GM19397 (cell line): ENCODE measurements at regions not wholly inside any gene's neighbourhood (a gene's known extent, or its start where the extent isn't known, plus 50 kb on each side); places are given as distances from the start of the nearest gene placed in this dataset.

ENCODE experiments used
- ATAC-seq: cut with Tn5 transposase; IDR thresholded peaks from one replicate; pipeline ENCODE4 v1.9.1; 2021; ENCODE audit warnings: mild to moderate bottlenecking, moderate library complexity; ENCODE audit not compliant: unreplicated experiment

DNA sequence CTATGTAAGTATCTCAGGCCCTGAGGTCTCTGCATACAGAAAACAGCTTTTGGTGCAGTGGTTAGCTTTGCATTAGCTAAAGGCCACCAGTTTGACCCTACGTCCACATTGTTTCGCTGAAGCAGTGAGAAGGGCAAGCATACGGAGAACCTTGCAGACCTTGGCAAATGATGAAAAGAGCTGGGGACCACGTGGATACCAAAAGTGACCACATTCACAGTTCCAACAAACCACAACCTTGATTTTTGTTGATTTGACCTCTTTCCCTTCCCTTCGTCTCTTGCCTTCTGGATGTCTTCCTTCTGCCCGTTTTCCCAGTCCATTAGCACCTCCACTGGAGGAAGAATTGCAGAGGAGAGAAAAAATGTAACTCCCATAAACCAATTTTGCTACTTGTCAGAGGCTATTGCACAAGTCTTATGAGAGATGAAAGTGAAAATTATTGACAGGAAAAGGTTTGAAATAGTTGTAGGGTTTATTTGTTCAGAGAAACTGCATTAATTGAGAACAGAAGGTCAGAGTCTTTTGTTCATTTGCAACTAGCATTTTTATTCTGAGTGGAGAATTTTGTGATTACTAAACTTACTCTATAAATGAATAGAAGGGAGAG lies 293.9 kb upstream of the HTR2A start:
- no peak for ATAC-seq

DNA sequence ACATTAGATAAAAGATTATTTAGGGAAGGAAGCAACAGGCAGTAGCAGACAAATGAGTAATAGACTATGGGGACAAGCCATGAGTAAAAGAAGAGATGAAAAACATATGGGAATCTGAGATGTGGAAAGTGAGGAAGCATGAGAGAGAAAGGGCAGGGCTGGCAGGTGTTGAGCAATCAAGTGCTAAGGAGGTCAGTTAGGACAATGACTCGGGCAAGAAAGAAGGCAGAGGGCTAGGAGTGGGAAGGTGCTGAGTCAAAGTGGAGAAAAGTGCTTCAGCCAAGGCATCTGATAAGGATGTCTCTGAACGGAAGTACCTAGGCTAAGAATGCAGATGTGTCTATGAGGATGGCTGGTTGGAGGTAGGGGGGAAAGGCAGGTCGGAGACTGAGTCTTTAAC lies 291.9 kb upstream of the HTR2A start:
- no peak for ATAC-seq

DNA sequence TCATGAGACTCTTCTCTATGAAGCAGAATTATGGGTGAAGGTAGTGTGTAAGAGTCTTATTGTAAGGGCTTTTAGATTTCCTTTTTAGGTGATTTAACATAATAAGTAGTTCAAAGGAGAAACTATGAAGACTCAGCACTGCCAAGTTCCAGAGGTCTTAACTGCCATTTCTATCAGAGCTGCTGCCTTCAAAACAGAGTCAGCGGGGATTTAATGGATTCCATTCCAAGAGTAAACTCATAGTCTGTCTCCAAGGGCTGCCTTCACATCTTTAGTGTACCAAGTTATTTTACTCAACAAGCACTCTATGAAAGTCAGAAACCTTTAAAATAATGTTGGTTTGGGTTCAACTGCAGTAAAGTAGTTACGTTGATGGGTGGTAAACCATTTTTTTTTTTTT lies 289.6 kb upstream of the HTR2A start:
- ATAC-seq = no peak

DNA sequence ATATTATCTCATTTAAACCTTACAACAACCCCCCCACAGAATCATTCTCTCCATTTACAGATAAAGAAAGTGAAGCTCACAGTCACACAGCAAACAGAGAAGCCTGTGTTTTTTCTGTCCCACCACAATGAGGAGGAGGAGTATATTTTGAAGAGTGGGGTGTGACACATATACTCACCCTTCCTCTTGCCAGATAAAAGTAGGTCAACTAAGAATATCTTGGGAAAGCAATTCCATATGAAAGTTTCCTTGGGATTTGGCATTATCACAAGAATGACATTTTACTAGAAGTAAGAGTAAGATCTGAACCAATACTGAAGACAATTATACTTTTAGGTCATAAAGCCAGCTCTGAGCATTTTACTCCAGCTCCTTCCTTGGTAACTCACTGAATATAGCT lies 287.5 kb upstream of the HTR2A start:
- ATAC-seq = no peak

DNA sequence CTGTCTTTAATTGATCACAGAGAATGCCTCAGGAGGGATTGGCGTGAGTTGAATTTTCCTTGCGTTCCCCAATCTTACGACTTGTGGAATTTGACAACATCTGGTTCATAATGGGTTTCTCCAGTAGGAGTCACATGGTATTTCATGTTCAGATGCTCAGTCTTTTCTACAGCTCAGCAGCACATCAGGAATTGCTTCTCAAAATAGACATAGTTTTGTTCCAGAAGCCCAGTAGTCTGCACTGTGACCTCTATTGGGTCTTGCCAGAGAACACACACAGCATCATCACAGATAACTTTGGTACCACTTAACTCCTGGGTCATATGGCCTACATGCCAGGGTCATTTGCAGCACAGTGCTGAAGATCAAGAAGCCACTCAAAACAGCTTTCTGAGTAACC lies 282.5 kb upstream of the HTR2A start:
- no peak for ATAC-seq

DNA sequence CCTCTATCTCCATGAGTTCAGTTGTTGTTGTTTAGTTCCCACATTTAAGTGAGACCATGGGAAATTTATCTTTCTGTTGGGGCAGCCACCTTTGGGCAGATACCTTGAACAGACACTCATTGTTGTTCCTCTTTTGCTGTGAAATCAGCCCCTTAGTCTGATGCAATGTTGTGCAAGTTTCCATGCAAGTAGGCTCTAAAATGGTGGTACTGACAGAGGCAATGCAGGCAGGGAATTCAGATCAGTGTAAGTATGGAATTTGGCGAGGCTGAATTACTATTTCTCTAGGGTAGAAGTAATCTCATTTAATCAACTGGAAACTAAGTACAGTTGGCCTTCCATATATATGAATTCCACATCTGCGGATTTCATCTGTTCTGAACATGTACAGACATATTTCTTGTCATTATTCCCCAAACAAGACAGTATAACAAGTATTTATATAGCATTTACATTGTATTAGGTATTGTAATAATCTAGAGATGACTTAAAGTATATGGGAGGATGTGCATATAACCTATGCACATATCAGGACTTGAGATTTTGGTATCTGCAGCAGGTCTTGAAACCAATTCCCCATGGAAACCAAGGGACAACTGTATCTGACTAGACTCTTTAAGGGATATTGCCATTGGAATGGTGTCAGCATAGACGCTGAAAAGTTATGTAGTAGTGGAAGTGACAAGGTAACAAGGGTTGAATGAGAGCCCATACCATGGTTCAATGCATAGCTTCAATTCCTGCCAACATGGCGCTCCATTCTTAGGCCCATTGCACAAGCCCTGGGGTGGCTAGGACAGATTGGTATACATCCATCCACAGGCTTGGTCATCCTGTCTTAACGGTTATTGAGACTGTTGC lies 281.5 kb upstream of the HTR2A start:
- ATAC-seq = no peak

DNA sequence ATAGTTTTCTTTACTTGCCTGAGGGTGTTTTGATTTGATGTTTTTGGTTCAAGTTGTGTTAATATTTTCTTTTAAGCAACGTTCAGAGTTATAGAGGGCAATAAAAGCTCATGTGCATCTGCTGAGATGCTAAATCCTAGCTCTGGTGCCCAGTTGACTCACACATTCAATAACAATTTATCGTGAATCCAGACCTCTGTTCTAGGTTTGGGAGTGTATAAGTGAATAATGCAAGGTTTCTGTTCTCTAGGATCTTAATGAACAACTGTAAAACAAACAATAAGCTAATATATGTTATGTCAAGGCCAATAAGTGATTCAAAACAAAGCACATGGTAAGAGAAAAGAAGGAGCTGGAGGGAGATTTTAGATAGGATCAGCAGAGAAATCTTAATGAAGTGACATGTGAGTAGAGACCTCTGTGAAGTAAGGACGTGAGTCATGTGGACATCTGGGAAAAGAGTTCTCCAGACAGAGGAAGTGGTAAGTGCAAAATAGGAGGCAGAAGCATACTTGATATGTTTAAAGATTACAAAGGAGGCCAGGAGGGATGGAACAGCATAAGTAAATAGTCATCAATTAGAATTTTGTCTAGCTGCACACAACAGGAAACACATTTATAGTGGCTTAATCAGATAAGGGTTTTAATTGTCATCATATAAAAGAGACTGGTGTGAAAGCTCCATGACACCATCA lies 278.5 kb upstream of the HTR2A start:
- no peak for ATAC-seq

DNA sequence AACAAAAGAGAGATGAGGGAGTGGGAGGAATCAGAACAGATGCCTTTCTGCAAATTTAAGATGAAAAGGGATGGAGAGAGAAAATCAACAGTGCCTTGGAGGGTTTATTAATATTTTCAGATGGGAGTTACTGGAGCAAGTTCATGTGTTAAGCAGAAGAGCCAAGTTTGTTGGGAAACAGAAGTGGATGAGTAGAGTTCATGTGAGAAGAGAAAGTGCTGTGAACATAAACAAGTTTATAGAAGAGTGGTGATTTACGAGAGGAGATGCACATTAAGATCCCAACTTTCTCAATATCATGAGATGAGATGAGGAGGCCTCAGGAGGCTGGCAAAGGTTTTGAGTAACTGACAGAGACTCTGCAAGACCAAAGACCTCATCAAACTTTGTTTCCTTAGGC lies 274.1 kb upstream of the HTR2A start:
- no peak for ATAC-seq

DNA sequence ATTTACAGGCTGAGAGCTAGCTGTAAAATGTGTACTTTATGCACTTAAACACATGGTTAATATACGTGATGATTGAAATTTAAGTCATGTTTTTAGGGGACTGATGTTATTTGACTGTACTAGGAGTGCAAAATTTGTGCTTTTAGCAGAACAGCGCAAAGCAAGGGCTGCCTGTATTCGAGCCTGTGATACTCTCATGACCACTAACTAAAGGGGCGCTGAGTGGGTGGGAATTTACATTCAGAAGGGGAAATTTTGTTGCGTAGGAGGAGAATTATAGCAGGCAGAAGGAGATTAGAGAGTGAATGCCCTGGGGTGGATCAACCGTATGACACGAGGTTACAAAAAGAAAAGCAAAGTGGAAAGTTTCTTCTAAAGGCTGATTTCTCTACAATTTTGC lies 271.8 kb upstream of the HTR2A start:
- no peak for ATAC-seq

DNA sequence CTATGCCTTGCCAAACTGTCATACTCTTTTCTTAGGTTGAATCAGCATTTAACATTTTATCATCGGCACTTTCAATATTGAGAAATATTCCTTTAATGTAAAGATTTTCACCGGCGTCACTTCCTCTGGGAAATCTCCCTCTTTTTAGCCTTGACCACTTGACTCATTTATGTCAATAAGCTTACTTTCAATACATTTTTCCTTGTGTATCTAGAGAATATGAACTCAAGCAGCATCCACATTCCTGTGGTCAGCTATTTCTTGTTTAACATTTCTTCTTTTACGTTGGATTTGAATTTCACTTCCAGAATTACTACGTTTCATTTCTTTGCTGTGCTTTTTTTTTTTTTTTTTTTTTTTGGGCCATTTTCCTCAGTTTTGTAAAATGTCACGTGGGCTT lies 271.2 kb upstream of the HTR2A start:
- no peak for ATAC-seq

DNA sequence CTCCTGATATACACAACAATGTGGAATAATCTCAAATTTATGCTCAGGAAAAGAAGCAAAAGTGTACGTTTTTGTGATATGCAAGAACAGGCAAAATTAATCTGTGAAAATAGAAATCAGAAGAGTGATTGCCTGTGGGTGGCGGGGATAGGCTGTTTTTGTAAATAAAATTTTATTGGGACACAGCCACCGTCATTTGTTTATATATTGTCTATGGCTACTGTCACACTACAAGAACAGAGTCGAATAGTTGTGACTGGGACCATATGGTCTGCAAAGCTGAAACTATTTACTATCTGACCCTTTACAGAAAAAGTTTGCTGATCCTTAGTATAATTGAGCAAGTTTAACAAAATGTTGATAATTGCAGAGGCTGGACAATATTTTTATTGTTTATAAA lies 269.5 kb upstream of the HTR2A start:
- no peak for ATAC-seq

DNA sequence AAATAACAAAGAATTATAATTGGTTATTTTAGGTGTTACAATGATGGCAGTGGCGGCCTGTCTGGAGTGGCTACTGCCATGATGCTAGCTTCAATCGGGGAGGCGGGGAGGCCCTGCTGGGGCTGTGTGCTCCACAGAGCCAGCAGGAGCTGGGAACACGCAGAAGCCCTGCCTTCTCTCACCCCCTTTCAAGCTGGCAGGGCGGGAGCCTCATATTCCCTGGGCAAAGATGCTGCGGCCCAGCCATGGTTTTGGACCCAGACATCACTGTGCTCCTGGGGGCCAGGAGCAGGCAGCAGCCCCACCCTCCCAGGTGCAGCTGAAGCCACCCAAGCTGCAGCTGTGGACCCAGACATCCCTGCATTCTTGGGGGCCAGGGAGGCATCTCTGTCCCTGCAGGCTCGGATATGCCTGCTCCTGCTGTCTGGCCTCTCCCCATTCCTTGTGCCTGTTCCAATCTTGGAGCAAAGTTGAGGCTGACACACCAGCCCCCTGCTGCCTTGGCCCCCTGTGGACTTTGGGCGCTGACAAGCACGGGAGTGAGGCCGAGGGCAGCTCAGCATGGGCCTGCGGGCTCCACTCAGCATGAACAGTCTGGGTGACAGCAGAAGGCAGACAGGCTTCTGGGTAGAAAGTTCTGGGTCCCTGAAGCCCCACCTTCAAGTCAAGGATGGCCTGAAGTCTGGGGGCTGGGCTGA lies 263.1 kb upstream of the HTR2A start:
- ATAC-seq = no peak

DNA sequence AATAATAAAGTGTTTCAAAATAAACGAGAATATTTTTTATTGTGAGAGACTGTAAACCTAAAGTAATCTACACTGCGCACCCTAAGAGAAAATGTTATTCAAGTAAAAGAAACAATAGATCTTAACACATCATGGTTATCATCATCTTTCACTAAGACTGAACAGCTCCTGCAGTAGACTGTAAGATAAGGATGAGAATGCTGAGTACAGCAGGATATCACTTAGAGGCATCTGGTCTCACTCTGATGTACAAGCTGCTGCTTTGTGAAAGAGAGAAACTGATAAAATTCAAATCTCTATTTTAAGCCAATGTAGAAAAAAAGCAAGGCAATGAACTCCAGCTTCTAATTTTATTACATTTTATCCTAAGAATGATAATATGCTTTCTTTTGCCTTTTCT lies 261.7 kb upstream of the HTR2A start:
- no peak for ATAC-seq

DNA sequence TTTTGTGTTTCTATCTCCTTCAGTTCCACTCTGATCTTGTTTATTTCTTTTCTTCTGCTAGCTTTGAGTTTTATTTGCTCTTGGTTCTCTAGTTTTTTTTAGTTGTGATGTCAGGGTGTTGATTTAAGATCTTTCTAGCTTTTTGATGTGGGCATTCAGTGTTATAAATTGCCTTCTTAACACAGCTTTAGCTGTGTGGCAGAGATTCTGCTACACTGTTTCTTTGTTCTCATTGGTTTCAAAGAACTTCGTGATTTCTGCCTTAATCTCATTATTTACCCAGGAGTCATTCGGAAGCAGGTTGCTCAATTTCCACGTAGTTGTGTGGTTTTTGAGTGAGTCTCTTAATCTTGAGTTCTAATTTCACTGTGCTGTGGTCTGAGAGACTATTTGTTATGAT lies 251.7 kb upstream of the HTR2A start:
- ATAC-seq = no peak

DNA sequence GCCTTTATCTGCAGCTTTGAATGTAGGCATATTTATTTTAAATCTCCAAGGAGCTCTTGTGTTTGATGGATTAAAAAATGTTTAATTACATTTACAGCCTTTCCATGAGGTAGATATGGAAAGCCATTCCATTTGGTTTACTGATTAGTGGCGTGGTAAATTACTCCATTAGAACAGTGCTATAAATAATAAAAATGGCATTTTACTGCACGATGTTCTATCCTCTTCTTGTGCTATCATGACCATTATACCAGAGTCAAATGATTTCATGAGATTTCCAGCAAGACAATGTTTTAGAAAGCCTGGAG lies 250.9 kb upstream of the HTR2A start:
- no peak for ATAC-seq

DNA sequence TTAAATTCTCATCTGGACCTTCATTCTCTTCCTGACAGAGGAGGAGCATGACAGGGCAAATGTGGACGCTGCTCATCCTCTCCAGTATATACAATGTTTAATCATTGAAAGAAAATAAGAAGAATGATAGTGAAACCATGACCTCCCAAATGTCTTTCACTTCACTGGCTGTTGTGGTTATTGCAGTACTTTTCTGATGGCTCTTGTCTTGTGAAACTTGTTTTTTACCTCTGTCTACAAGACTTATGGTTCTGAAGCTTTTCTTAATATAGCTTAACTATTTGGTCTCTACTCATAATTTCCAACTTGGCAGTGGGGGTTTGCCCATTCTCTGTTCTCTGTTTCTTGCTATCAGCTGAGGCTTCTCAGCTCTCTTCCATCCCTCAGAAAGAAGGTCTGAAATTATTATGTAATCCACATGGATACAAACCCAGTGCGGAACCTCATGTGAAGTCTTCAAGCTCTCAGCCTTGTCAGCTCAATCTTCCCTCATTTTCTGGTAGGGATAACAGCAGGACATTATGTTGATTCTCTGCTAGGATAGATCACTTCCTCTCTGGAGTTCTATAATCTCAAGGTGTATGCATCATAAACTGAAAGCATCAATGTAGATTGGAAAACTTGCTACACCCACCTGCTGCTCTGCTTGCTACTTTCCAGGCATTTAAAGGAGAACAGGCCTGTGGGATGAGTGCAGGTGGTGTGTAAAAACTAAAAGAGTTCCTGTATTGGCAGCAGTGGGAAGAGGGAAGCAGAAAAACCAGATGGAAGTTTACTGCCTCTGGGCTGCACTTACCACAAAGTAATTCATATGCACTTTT lies 250.3 kb upstream of the HTR2A start:
- peak; percentile 94 for ATAC-seq

DNA sequence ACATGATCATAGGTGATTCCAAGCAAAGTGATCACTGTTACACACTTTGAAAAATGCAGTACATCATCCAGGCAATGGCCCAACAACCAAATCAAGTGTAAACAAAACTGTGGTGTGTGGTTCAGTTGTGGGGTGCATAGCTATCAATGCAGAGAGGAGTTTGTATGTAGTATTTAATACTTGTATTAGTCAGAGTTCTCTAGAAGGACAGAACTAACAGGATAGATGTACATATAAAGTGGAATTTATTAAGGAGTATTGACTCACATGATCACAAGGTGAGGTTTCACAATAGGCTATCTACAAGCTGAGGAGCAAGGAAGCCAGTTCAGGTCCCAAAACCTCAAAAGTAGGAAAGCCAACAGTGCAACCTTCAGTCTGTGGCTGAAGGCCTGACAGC lies 249.3 kb upstream of the HTR2A start:
- no peak for ATAC-seq

DNA sequence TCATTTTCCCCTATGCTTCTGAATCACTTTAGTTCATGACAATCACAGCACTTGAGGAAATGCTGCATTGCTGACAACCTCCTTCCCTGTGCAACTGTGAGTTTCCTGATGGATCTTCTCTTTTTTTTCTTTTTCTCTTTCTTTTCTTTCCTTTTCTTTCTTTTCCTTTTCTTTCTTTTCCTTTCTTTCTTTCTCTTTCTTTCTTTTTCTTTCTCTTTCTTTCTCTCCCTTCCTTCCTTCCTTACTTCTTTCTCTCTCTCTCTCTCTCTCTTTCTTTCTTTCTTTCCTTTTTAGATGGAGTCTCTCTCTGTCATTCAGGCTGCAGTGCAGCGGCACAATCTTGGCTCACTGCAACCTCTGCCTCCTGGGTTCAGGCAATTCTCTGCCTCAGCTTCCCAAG lies 247.9 kb upstream of the HTR2A start:
- ATAC-seq = no peak

DNA sequence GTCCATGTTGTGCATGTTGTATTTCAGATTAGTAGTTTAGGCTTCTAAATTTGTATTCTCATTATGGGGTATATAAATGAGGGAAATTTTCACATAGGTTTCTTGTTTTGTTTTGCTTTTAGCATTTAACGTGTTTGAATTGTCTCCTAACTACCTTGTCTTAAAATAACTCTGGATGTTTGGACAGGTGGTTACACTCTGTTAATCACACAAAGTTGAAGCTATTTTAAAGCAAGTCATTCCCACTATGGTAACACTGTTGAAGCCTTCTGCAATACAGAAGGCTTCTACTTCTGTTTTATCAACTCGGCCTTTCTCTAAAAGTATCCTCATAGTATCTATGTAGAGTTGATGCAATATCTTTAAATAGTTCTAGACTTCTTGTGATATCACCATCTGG lies 245.3 kb upstream of the HTR2A start:
- ATAC-seq = no peak

DNA sequence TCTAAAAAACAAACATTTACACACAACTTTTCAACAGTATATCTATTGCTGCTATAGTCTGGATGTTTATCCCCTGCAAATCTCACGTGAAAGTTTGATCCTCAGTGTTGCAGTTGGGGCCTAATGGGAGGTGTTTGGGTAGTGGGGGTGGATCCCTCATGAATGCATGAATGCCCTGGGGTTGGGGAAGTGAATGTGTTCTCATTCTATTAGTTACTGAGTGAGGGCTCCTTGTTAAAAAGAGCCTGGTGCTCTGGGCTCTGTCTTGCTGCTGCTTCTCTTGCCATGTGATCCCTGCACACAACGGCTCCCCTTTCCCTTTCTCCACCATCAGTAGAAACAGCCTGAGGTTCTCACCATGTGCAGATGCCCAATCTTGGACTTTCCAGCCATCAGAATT lies 242.7 kb upstream of the HTR2A start:
- no peak for ATAC-seq

DNA sequence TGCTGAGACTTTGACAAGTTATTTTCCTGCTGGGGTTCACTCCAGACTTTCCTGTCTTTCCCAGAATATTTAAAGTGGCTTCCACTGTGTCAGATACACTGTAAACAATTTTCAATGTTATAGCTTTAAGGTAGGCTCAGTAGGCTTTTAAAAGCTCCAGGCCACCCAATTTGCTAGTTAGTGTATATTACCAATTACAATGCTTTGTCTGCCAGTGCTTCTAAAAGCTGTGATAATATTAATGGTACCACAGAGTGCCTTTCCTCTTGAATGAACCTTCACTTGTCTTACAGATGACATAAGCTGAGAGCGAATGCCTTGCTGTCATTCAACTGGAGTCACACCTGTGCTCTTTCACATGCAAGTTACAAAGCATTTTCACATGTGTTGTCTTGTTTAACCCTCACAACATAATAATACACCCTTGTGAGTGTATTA lies 239.7 kb upstream of the HTR2A start:
- no peak for ATAC-seq
